SK-N-SH (cell line): ENCODE measurements at regions not wholly inside any gene's neighbourhood (a gene's known extent, or its start where the extent isn't known, plus 50 kb on each side); places are given as distances from the start of the nearest gene placed in this dataset.

Experiments used
- EZH2phosphoT487 ChIP-seq: fragments of 200-600 bp; sonication (generic); IDR thresholded peaks from 2 replicates; pipeline ENCODE4 v1.6.1; 2017; ENCODE audit warnings: low read depth, mixed run types, mild to moderate bottlenecking, antibody characterized with exemption, moderate library complexity, borderline replicate concordance
- MEF2A ChIP-seq: IDR thresholded peaks from 2 replicates; pipeline ENCODE4 v1.4.0; 2012; ENCODE audit warnings: low read depth, borderline replicate concordance
- POLR2AphosphoS5 ChIP-seq: IDR thresholded peaks from 2 replicates; pipeline ENCODE4 v1.6.1; 2012; ENCODE audit warnings: low read depth, low read length
- RAD21 ChIP-seq: IDR thresholded peaks from 2 replicates; pipeline ENCODE4 v1.6.1; 2012; ENCODE audit warnings: mild to moderate bottlenecking, low read length
- RXRA ChIP-seq: IDR thresholded peaks from 2 replicates; pipeline ENCODE4 v1.4.0; 2012; ENCODE audit warnings: low read depth, mild to moderate bottlenecking, borderline replicate concordance
- SMC3 ChIP-seq: IDR thresholded peaks from 2 replicates; pipeline ENCODE4 v1.6.1; 2012; ENCODE audit warnings: low read depth, low read length, improper control_type of control experiment
- TF ChIP-seq, protein P1 (sequence below): fragments of 200-600 bp; sonication (generic); IDR thresholded peaks from 2 replicates; pipeline ENCODE4 v1.6.1; 2017; ENCODE audit warnings: antibody characterized with exemption, mild to moderate bottlenecking, moderate library complexity

DNA sequence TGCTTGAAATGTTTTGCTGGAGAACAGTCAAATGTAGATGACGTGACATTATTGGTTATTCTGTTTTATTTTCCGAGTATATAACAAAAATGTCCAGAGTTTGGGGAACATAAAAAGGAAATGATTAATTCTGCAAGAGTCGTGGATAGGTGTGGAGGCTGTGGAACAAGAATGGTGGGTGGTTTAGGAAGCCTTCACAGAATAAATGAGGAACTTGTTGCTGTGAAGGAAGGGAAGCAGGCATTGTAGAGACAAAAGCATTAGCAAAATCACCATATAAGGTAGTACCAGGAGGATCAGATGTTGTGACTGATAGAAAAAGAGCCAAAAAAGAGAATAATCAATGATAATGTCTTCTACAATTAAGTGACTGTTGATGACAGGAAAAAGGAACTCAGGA is 66.2 kb upstream of the CNTLN start:
- TF ChIP-seq RXRA (no peak), RAD21 (no peak), EZH2phosphoT487 (no peak), POLR2AphosphoS5 (no peak), SMC3 (no peak), MEF2A (no peak)
- TF ChIP-seq, protein P1, sequence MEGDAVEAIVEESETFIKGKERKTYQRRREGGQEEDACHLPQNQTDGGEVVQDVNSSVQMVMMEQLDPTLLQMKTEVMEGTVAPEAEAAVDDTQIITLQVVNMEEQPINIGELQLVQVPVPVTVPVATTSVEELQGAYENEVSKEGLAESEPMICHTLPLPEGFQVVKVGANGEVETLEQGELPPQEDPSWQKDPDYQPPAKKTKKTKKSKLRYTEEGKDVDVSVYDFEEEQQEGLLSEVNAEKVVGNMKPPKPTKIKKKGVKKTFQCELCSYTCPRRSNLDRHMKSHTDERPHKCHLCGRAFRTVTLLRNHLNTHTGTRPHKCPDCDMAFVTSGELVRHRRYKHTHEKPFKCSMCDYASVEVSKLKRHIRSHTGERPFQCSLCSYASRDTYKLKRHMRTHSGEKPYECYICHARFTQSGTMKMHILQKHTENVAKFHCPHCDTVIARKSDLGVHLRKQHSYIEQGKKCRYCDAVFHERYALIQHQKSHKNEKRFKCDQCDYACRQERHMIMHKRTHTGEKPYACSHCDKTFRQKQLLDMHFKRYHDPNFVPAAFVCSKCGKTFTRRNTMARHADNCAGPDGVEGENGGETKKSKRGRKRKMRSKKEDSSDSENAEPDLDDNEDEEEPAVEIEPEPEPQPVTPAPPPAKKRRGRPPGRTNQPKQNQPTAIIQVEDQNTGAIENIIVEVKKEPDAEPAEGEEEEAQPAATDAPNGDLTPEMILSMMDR: no peak
